HG02840 (cell line): ENCODE measurements at regions not wholly inside any gene's neighbourhood (a gene's known extent, or its start where the extent isn't known, plus 50 kb on each side); places are given as distances from the start of the nearest gene placed in this dataset.

Experiments used
- ATAC-seq: cut with Tn5 transposase; IDR thresholded peaks from one replicate; pipeline ENCODE4 v1.9.1; 2021; ENCODE audit warnings: mild to moderate bottlenecking, moderate library complexity, moderate number of reproducible peaks; ENCODE audit not compliant: unreplicated experiment, low FRiP score

DNA sequence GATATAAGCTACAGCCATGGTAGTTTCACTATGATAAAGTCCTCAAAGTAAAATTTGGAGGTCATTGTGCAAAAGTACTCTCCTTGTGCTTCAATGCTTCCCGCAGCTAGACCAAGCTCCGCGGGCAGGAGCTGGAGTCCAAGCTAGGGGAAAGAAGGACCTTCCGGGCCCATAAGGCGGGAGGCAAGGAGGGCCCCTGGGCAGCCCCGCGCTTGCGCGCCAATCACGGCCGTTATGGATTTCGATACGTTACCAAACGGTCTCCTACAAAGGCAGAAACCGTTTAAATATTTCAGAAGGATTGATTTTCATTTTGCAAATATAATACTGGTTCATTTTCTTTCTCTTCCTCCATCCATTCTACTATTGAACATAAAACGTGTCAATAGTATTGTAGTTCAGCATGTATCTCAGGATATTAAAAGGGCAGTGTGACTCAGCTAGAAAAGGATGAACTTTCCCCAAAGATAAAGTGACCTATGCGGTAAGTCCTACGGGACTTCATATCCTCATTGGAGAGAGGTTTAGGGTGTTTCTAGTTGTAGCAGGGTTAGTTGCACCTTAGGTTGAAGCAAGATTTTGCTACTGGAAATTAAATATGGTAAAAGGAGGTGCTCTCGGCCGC is 128.0 kb downstream of the KIF20B start:
- ATAC-seq: no peak

GRCh38 chr10:89829887-89830269 is 128.5 kb downstream of the KIF20B start:
- no peak for ATAC-seq

- no peak for ATAC-seq
These were observed 129.2 kb downstream of the KIF20B start for GRCh38 chr10:89830624-89831023.

DNA sequence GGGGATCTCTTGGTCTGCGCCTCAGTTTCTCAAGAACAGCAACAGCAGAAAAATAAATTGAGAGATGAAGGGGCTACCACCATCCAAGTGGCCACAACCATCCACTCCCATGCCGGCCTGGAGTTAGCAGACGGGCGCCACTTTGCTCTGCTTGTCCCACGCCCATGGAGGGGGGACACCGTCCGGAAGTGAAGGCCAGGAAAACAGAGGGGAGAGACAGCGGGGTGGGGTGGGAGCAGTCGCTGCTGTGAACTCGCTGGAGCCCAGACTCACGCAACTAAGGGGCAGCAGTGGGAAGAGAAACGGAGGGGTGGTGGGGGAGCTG is 135.4 kb downstream of the KIF20B start:
- no peak for ATAC-seq

DNA sequence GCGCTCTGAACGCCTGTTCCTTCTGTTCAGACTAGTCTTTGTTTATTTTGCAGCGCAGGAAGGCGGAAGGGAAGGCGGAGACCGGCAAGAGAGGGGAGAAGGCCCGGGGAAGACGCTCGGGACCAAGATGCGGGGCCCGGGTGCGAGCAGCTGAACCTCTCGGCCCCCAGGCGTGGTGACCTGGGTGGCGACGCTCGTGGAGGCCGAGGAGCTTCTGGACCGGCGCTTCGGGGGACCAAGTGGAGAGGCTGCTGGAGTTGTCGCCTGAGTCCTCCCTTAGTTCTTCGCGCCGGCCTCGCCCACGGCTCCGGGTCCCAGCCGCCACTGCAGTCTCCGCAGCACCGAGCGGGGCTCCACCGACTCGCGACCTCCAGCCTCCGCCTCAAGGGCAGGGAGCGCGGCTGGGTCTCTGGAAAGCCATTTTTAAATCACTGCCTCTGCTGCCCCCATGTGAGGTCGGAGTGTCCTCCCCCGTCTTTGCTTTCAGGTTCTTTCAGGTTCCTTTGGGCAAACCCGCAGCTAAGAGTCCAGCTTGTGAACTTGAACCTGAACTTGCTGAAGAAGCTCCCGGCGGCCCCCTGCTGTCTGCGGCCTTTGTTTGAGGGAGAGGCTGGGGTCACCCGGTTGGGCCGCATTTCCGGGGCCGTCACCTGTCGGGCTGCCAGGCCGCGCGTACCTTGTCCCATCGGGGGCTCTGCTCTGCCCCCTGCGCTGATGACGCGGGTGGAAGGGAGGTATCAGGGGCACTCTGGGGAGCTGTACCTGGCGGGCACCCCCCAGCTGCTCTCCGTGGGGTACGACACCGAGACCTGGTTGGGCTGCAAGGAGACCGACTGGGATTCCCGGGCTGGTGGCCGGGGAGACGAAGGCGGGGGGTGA is 136.0 kb downstream of the KIF20B start:
- ATAC-seq: no peak

- no peak for ATAC-seq
These were observed 136.7 kb downstream of the KIF20B start for GRCh38 chr10:89838044-89838615.

DNA sequence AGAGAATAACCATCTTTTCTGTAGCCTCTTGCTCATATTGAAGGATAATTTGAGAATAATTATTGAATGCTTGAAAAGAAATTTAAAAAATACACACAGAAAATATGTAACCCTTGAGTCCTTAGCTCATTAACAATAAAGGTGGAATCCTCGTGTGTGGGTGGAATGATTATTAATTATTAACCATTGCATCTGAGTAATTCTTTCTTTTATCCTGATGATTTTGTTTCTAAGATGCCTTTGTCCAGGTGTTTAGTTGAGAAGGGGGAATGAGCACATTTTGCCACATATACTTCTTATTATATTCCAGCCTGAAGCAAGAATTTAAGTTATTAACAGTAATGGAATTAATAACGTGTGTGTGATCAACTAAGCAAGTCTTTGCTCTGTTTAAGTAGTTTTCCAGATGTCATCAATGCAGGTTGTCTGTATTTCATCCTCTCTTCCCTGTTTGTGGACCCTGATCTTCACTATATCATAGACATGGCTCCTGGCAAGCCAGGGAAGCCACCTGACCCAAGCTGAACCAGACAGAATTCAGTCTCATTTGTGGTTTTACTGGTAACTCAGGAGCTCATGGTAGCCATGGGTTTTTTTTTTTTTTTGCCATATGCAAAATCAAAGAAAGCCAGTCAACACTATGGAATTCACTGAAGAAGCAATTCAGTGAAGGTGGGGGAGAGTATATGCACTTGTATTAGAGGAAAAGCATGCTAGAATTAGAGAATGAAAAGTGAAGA is 144.3 kb downstream of the KIF20B start:
- ATAC-seq: no peak

DNA sequence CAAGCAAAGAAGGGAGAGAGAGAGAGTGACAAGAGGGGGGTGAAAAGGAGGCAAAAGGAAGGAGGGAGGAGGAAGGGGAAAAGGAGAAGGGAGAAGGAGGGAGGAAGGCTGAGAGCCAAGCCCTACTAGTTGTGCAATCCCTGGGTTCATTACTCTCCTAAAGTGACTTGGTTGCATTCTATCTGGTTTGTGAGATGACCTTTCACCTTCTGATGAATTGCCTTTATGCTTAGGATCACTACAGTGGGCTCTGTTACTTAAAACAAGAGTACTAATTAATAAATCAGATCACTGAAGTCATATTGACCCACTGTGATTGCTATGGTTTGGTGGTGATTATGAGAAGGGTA is 144.9 kb downstream of the KIF20B start:
- ATAC-seq: no peak

DNA sequence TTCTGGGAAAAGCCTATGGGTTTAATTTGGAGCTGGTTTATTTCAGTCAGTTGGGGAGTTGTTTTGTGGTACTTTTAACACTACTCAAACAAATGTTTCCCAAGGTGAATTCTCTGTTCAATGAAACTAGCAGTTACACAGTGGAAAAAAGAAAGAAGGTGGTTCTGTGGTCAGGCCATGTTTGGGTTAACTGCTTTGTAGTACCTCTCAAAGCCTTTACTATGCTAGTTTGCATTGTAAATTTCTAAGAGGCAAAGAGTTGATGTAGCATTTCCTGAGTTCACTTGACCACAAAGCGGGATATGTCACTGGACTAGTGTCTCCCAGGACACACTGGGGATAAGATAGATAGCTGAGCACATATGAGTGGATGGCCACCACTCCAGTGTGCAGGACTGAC is 145.4 kb downstream of the KIF20B start:
- no peak for ATAC-seq

DNA sequence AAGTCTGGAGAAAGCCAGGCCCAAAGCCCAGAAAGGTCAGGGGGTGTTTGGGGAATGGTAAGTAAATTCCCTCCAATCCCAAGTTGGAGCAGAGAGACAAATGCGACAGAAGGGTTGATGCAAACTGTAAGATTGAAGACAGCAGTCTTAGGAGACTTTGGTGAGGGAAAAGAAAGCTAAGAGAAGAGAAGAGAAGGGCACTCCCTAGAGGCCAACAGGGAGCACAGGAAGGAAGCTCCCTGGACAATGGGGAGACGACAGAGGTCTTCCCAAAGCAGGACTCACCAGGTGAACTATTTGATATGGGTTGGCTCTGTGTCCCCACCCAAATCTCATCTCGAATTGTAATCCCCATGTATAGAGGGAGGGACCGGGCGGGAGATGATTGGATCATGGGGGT is 151.5 kb downstream of the KIF20B start:
- ATAC-seq: no peak

DNA sequence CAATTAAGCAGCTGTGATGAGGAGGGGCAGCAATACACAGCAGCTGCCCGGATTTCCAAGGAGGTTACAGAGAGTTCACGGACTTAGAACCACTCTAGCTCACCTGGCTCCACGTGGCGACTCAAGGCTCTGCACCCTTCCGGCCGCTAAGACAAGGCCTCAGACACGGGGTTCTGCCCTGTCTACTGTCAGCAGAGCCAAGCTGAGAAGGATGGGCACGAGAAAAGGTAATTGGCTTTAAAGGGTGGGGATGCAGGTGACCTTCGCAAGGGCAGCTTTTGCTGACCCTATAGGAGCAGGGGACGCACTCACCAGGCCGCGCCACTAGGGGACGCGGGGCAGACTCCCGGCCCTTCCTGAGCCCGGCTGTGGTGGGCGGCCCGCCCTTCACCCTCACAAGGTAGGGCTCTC is 152.4 kb downstream of the KIF20B start:
- no peak for ATAC-seq

DNA sequence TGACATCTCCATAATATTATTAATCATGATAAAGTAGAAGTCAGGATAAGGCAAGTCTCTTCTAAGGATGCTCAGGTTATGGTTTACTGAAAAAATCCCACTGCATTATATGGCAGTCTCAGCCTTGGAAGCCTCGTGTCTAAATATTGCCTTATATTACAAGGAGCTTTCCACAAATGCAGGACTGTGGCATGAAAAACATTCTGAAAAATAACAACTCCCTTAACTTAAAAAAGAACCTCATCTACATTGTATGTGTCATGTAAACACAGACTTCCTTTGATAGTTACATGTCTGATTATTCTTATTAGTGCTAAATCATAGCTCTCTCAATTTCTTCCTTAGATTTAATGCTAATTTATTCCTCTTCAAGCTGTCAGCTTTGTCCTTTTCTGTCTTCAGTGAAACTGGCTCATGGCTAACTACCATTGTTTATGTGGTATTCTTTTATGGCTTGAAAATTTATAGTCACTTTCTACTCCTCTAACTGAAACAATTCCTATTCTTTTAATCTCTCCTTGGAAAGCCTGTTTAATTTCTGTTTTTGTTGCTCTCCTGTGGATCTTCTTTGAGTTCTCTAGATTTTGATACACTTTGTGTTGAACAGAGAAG is 156.1 kb downstream of the KIF20B start:
- no peak for ATAC-seq

GRCh38 chr10:89861199-89861573 is 159.8 kb downstream of the KIF20B start:
- ATAC-seq: no peak

DNA sequence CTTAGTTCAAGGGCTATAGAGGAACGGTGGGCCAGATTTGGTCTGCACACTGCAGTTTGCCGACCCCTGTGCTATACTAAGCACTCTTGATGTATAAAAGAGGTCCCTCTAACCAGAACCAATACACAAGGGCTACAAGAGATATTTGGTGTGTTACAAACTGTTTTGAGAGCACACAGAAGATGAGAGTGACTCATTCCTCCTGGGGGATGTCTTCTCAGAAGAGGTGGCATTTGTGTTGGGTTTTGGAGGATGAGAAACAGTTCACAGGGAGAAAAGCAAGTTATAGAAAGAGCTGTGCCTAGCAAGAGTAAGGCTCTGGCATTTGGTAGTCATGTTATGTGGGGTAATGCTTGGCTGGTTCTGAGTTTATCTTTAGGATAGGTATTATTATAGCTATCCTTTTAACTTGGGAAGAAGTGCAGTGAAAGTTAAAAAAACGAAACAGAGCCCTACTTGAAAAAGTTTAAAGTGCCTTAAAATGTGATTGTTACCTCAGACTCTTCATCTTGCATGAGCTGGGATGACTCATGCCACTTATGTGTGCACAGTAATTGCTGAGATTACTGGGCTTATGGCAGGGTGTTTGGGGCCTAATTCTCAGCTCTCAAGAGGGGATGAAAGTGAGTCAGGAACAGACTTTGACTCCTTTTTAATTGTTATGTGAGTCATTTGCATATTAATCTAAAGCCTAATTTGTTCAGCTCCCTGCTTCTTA is 160.4 kb downstream of the KIF20B start:
- ATAC-seq: no peak

DNA sequence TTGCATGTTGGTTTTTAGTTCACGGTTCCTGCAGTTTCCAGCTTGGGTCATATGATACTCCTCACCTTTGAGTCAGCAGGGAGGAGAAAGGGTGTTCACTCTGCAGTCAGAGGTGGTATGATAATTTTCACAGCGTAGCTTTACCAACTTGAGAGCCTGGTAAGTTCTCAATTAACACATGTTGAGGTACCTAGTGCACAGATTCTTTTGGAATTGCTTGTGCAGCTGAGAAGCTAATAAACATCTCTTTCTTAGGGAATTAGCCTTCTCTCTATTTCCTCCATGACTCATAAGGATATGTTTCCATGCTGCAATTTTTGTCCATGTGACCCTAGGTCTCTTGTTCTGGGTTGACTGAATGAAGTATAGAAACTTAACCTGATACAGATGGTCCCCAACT is 166.6 kb downstream of the KIF20B start:
- ATAC-seq: no peak

GRCh38 chr10:89869180-89869579 is 167.8 kb downstream of the KIF20B start:
- no peak for ATAC-seq

GRCh38 chr10:89869592-89870156 is 168.3 kb downstream of the KIF20B start:
- ATAC-seq: no peak

DNA sequence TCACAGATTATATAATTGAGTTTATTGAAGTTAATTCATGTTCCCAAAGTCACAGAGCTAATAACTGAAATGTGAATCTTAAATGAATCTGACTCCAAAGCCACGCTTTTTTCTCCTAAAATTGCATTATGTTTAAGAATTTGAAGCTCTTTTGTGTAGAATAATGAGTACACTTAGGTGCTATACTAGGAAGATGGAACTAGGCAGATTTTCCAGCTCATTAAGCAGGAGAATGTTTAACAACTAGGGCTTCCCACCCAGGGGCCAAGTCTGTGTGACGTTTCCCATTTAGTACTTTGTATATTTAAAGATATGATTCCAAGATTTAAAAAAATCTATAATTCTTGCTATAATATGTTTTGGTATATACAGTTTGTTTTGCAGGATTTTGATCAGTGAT is 169.5 kb downstream of the KIF20B start:
- ATAC-seq: no peak

- no peak for ATAC-seq
These were observed 171.7 kb downstream of the KIF20B start for GRCh38 chr10:89873055-89873454.

GRCh38 chr10:89875557-89875956 is 174.2 kb downstream of the KIF20B start:
- ATAC-seq: no peak
